SHP77 treated with DMSO at 0.1 percent for 48 hours (cell line): ENCODE measurements at regions not wholly inside any gene's neighbourhood (a gene's known extent, or its start where the extent isn't known, plus 50 kb on each side); places are given as distances from the start of the nearest gene placed in this dataset.
A peak's percentile ranks its signal among the peaks of the same experiment; 100 is the strongest.

Experiments used
- DNase-seq: peaks from one replicate; lab custom pipeline; 2025; lab: John Stamatoyannopoulos, UW

GRCh38 chr1:29529677-29530278, 293.5 kb downstream of the PTPRU start:
- DNase-seq, result no peak

- no peak for DNase-seq
Measured at GRCh38 chr1:29527314-29528004, 291.1 kb downstream of the PTPRU start.

DNA sequence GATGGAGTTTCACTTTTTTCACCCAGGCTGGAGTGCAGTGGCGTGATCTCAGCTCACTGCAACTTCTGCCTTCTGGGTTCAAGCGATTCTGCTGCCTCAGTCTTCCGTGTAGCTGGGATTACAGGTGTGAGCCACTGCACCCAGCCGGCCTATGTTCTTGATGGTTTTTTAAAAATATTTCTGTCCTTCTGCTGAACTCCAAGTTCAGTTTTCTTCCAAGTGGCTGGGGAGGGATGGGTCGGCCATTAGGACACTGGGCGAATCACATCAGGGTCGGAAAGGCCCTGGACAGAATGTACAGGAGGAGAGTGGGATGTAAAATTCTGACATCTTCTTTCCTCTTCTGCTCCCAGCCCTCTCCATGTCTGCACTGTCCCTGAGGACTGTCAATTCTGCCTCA, 289.6 kb downstream of the PTPRU start:
- DNase-seq, result no peak

DNA sequence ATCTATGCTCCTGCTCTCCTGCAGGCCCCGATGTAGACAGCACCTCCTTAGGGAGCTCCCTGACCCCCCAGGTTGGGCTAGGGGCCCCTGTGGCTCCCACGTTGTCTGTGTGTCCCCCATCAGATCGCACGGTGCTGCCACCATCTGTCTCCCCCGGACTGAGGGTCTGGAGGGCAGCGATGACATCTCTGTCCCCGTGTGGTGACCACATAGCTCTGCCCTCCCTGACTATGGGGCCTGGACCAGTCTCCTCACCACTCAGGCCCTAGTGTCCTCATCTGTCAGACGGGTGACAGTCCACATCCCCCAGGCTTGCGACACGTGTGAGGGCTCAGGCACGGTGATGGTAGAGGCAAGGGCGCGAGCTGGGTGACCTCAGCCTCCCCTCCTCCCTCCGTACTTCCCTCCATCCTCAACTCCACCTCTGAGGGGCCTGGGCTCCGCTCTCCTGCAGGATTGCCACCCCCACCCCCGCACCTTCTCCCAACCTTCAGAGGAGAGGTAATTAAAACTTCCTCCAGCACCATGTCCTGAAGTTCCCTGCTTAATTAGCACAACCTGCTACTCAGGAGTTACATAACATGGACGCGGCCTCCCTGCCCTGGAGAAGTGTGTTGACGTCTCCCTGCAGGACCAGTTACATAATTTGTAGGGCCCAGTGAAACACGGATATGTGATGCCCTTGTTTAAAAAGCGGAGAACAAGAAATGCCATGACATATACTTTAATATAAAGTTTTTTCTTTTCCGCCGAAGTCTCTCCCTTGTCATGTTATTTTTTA, 288.2 kb downstream of the PTPRU start:
- DNase-seq, result no peak

GRCh38 chr1:29523576-29523975, 287.3 kb downstream of the PTPRU start:
- DNase-seq, result no peak

- DNase-seq, result no peak
Measured at GRCh38 chr1:29523136-29523535, 286.8 kb downstream of the PTPRU start.

GRCh38 chr1:29521811-29522580, 285.7 kb downstream of the PTPRU start:
- DNase-seq, result no peak

- DNase-seq, result no peak
Measured at GRCh38 chr1:29521438-29521715, 285.1 kb downstream of the PTPRU start.

GRCh38 chr1:29520571-29521437, 284.5 kb downstream of the PTPRU start:
- no peak for DNase-seq

GRCh38 chr1:29519788-29520110, 283.4 kb downstream of the PTPRU start:
- DNase-seq, result no peak

GRCh38 chr1:29519108-29519787, 282.9 kb downstream of the PTPRU start:
- no peak for DNase-seq

DNA sequence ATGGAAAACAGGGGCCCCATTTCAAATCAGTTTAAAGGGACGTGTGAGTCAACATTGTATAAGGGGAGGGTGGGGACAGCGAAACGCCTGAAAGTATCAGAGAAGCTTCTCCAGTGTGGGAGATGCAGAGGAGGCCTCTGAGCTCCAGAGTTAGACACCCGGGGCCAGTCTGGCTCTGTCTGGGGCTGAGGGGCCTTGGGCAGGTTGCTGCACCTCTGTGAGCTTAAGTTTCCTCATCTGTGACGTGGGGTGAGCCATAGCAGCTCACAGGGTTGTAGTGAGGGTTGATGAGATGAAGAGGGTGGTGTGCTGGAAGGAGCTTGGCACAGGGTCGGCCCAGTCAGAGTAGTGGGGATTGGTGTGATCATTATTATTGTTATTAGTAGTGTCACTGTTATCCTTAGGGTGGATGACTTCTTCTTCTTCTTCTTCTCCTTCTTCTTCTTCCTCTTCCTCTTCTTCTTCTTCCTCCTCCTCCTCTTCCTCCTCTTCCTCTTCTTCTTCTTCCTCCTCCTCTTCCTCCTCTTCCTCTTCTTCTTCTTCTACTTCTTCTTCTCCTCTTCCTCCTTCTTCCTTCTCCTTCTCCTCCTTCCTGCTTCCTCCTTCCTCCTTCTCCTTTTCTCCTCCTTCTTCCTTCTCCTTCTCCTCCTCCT, 282.0 kb downstream of the PTPRU start:
- DNase-seq, result no peak

DNA sequence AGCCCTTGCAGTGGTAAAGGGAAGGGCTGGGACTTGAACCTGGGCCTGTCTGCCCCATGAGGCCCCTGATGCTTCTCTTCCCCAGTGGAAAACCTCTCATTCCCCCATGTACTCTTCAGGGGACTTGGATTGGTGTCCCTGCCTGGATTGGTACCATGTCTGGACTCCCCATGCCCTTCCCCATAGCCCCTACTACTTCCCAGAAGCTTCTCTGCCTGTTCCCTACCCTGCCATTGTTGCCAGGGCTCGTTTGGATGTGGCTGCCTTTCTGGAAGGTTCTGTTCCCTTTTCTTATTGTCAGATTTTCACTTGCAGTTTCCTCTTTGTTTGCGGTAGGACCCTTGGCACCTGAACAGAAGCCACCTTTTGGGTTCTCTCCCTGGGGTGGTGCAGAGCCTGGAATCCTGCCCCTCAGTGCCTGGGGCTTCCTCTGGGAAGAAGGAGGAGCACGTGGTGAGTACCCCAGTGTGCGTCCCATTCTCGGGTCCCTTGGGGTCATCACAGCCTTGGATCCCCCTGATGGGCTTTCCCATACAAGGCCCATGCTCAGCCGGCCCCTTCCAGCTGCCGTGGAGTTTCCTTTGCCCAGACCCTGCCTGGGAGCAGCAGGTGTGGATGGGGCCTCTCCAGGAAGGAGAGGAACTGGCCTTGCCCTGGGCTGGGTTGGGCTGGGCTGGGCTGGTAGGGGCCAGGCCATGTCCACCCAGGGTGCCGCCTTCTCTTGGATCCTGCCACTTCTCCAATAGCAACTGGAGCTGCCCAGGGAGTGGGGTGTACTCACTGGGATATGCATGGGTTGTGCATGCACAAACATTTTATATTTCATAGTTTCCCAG, 281.1 kb downstream of the PTPRU start:
- no peak for DNase-seq

- DNase-seq, result no peak
Measured at GRCh38 chr1:29516063-29516820, 279.9 kb downstream of the PTPRU start.

DNA sequence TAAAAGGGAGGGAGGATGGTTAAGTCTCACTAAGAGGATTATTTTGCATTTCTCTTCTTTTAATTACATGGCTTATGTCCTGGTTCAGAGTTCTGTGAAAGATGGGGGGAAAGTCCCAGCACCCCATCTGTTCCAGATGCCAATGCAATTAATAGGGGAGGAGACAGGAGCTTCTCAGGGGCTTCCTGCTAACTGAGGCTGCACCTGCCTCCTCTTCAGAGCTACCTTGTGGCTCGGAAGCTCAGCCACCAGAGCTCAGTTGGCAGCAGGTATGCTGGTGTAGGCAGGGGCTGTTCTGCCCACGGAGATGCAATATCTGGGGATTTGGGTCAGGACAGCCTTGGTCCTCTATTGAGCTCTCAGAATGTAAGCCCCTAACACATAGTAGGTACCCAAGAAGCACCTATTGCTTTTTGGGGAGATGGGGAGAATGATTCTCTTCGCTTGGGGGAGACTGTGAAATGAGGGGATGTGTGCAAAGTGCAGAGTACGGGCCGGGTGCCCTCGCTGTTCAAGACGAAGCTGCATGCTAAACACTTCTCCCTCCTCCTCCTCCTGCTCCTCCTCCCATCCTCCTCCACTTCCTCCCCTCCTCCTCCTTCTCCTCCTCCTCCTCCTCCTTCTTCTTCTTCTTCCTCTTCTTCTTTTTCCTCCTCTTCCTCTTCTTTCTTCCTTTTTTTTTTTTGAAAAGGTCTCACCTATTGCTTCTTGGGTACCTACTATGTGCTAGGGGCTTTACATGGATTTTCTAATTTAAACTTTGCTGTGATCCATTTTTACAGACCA, 279.0 kb downstream of the PTPRU start:
- no peak for DNase-seq

DNA sequence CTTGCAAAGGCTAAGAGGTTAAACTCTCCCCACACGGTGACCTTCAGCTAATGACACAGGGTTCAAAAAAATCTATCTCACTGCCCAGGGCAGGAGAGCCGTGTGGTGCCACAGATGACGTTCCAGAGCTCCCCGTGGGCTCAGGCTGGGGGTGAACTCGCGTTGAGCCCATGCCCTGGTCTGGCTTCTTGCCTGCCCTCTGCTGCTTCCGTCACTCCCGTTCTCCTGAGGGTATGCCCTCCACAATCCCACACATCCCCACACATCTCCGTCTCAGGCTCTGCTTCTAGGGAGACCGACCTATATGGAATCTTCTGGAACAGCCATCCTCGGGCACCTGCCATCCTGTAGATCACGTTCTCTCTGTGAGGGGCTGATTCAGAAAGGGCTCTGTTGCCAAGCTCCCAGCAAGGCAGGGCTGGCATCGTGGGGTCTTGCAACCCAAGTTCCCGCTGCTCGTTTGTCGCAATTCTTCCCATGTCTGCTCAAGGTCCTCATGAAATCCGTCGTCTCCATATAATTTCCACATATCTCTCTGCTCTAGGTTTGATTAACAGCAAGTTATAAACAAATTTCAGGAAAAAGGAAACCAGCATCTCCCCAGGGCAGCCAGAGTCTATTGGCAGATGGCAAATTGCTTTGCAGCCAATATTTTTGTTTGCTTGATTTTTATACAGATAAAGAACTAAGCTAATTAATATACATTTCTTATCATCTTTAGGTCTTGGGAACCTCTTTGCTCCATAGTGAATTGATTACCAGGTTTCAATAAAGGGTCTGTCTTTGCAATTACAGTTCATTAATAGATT, 278.2 kb downstream of the PTPRU start:
- DNase-seq, result no peak

DNA sequence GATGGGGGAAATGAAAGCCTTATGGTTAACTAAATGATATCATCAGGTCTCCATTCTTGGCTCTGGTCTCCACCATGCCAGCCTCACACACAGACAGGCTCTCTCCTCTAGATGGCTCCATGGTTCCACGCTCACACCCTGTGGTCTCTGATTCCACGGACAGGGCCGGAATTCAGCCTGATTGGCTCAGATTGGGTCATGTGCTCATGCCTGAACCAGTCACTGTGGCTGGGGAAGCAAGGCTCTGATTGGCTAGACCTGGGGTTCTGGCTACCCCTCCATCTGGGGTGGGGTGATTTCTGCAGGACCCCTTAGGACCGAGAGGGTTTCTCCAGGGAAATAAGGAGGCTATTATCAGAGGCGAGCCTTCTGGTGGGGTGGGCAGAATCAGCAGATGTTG, 277.0 kb downstream of the PTPRU start:
- DNase-seq, result peak; percentile 54
